HCT116 (cell line): ENCODE measurements at regions not wholly inside any gene's neighbourhood (a gene's known extent, or its start where the extent isn't known, plus 50 kb on each side); places are given as distances from the start of the nearest gene placed in this dataset.

Experiments used
- ATAC-seq: fragments of 200-7000 bp; cut with Tn5 transposase; 2 replicates; pipeline ENCODE4 v1.9.1; 2020; ENCODE audit warnings: mild to moderate bottlenecking, moderate library complexity
- BruUV-seq: library from RNA; stranded (reverse); fragments of 400-500 nt; replicated peaks from 2 replicates; lab custom pipeline; 2021; lab: Mats Ljungman, UMichigan
- CTCF ChIA-PET: fragments of 300-600 bp; sonication (Branson Sonifier 250); formaldehyde crosslinking; loops from one replicate; lab custom pipeline; 2021; ENCODE audit warnings: antibody characterized with exemption; lab: Charles Lee
- POLR2A ChIA-PET: fragments of 300-600, 350-600 bp; sonication (Branson Sonifier 250); formaldehyde crosslinking; loops from one replicate; lab custom pipeline; 2021; ENCODE audit warnings: antibody characterized with exemption; lab: Charles Lee
- RAD21 ChIA-PET, 2 experiments: fragments of 300-600 bp; sonication (Branson Sonifier 250); formaldehyde crosslinking; loops; one replicate each; lab custom pipeline; 2023; ENCODE audit warnings: low total read pairs in 2 of 2; ENCODE audit not compliant: uncharacterized antibody in 2 of 2, unreplicated experiment in 2 of 2, low non-redundant PET in 1 of 2; lab: Charles Lee
- DNase-seq: peaks from one replicate; pipeline ENCODE4 v3.0.0-alpha.2; 2010; ENCODE audit warnings: low read depth, low spot score
- H2AFZ ChIP-seq: fragments of 200-600 bp; shearing (Covaris generic), sonication (generic); 2 replicates; pipeline ENCODE4 v1.6.1; 2017; ENCODE audit warnings: low read depth, mixed run types, mixed read lengths, antibody characterized with exemption, low read length; ENCODE audit not compliant: poor library complexity, severe bottlenecking
- H3K27ac ChIP-seq: 2 replicates; pipeline ENCODE4 v1.5.1; 2012; ENCODE audit warnings: low read depth, low read length
- H3K27me3 ChIP-seq: fragments of 200-600 bp; sonication (generic); 2 replicates; pipeline ENCODE4 v1.6.1; 2016; ENCODE audit warnings: mixed run types, low read length, mixed read lengths; ENCODE audit not compliant: insufficient read depth
- H3K36me3 ChIP-seq, 2 experiments: fragments of 200-500 bp in 1 of 2; fragments of 200-600 bp in 1 of 2; sonication (Bioruptor generic) in 1 of 2; sonication (generic) in 1 of 2; 2 replicates each; pipeline versions ENCODE4 v1.5.1 to v1.6.1; 2014 to 2016; ENCODE audit warnings: low read length in 2 of 2, inconsistent platforms in 1 of 2, mixed read lengths in 1 of 2, mixed run types in 1 of 2; ENCODE audit not compliant: insufficient read depth in 2 of 2, control insufficient read depth in 1 of 2
- H3K4me1 ChIP-seq, 2 experiments: fragments of 200-600 bp in 1 of 2; sonication (generic) in 1 of 2; 2 replicates each; pipeline versions ENCODE4 v1.5.1 to v1.6.1; 2012 to 2017; ENCODE audit warnings: low read length in 2 of 2, inconsistent platforms in 1 of 2, mild to moderate bottlenecking in 1 of 2, mixed read lengths in 1 of 2, mixed run types in 1 of 2, moderate library complexity in 1 of 2; ENCODE audit not compliant: insufficient read depth in 2 of 2, control insufficient read depth in 1 of 2
- H3K4me2 ChIP-seq: fragments of 200-600 bp; sonication (generic); 2 replicates; pipeline ENCODE4 v1.6.1; 2017; ENCODE audit warnings: mixed run types, low read length, mixed read lengths
- H3K4me3 ChIP-seq, 2 experiments: fragments of 200-600 bp in 1 of 2; sonication (generic) in 1 of 2; replicated peaks in 1 of 2; 2 replicates each; pipeline ENCODE4 v1.5.1; 2011 to 2016; ENCODE audit warnings: low read length in 2 of 2, control low read depth in 1 of 2, low read depth in 1 of 2, mild to moderate bottlenecking in 1 of 2, mixed read lengths in 1 of 2, mixed run types in 1 of 2
- H3K79me2 ChIP-seq: fragments of 200-600 bp; sonication (generic); 2 replicates; pipeline ENCODE4 v1.6.1; 2017; ENCODE audit warnings: mild to moderate bottlenecking, mixed run types, low read length, moderate library complexity, mixed read lengths; ENCODE audit not compliant: insufficient read depth
- H3K9ac ChIP-seq: fragments of 200-600 bp; sonication (generic); 2 replicates; pipeline ENCODE4 v1.6.1; 2016; ENCODE audit warnings: low read length, mixed read lengths
- H3K9me2 ChIP-seq: fragments of 200-600 bp; sonication (generic), shearing (Covaris generic); 2 replicates; pipeline ENCODE4 v1.6.1; 2017; ENCODE audit warnings: mixed run types, mild to moderate bottlenecking, moderate library complexity; ENCODE audit not compliant: insufficient read depth
- H3K9me3 ChIP-seq, 2 experiments: fragments of 200-500 bp in 1 of 2; fragments of 200-600 bp in 1 of 2; sonication (Bioruptor generic) in 1 of 2; sonication (generic) in 1 of 2; 2 replicates each; pipeline ENCODE4 v1.6.1; 2014 to 2017; ENCODE audit warnings: low read length in 2 of 2, mixed read lengths in 2 of 2, inconsistent platforms in 1 of 2, low read depth in 1 of 2, mild to moderate bottlenecking in 1 of 2, mixed run types in 1 of 2, moderate library complexity in 1 of 2; ENCODE audit not compliant: control insufficient read depth in 1 of 2, insufficient read depth in 1 of 2
- H4K20me1 ChIP-seq: fragments of 200-600 bp; sonication (generic), shearing (Covaris generic); 2 replicates; pipeline ENCODE4 v1.6.1; 2017; ENCODE audit warnings: mixed run types, mild to moderate bottlenecking, moderate library complexity; ENCODE audit not compliant: insufficient read depth
- ATF3 ChIP-seq: IDR thresholded peaks from 2 replicates; pipeline ENCODE4 v1.6.1; 2012
- CEBPB ChIP-seq: IDR thresholded peaks from 2 replicates; pipeline ENCODE4 v1.6.1; 2012; ENCODE audit warnings: low read depth
- JUND ChIP-seq: IDR thresholded peaks from 2 replicates; pipeline ENCODE4 v1.6.1; 2012
- REST ChIP-seq: IDR thresholded peaks from 2 replicates; pipeline ENCODE4 v1.6.1; 2012; ENCODE audit warnings: low read depth
- TCF7L2 ChIP-seq: IDR thresholded peaks from 2 replicates; pipeline ENCODE4 v1.7.0; 2011; ENCODE audit warnings: borderline replicate concordance, inconsistent platforms; ENCODE audit not compliant: insufficient read depth, insufficient read length; ENCODE audit errors: extremely low read depth
- YY1 ChIP-seq: IDR thresholded peaks from 2 replicates; pipeline ENCODE4 v1.6.1; 2011; ENCODE audit warnings: low read length, low read depth, moderate library complexity, mild to moderate bottlenecking; ENCODE audit not compliant: insufficient replicate concordance; ENCODE audit errors: extremely low read depth
- ZBTB33 ChIP-seq: IDR thresholded peaks from 2 replicates; pipeline ENCODE4 v1.6.1; 2011; ENCODE audit warnings: mild to moderate bottlenecking, low read length, moderate library complexity; ENCODE audit not compliant: insufficient replicate concordance; ENCODE audit errors: extremely low read depth
- ZNF274 ChIP-seq: fragments of 200-500 bp; sonication (Bioruptor generic); IDR thresholded peaks from 2 replicates; pipeline ENCODE4 v1.6.1; 2014; ENCODE audit warnings: mild to moderate bottlenecking, low read depth, low read length, inconsistent platforms
- intact Hi-C: fragments of 100-400 bp; cut with micrococcal nuclease; formaldehyde crosslinking; loops from 2 replicates; pipeline ENCODE4 v1.10.0; 2022

GRCh38 chr15:29438703-29439055 lies 169.1 kb upstream of the NSMCE3 start:
- Histone ChIP-seq H3K27me3 (peaks cover 54% of the 10 kb centered on the region), H3K27ac (no peak overlapping the region), H2AFZ (no peak overlapping the region), H3K4me2 (no peak overlapping the region), H3K9me2 (no peaks in the 10 kb centered on the region), H3K79me2 (no peaks in the 10 kb centered on the region), H3K4me3 (no peak overlapping the region), H4K20me1 (no peaks in the 10 kb centered on the region), H3K9ac (no peak overlapping the region), H3K9me3 (no peaks in the 10 kb centered on the region), H3K4me1 (no peaks in the 10 kb centered on the region; a peak in 1 of 4 replicates), H3K36me3 (no peaks in the 10 kb centered on the region)
- no peak for ATAC-seq
- intact Hi-C loops: no loop called here
- RAD21 ChIA-PET: no interaction called here
- CTCF ChIA-PET: no interaction called here
- BruUV-seq: no TSS peak
- TF ChIP-seq TCF7L2: no peak
- DNase-seq: no peak
- POLR2A ChIA-PET: no interaction called here

GRCh38 chr15:29437888-29438702 lies 168.5 kb upstream of the NSMCE3 start:
- DNase-seq: no peak
- CTCF ChIA-PET: no interaction called here

More at GRCh38 chr15:29437888-29438702, 168.5 kb upstream of the NSMCE3 start:
- H3K4me2 ChIP-seq: no peak overlapping the region
- H3K36me3 ChIP-seq: no peaks in the 10 kb centered on the region
- no peak overlapping the region for H3K4me3 ChIP-seq
- H3K9me2 ChIP-seq: no peaks in the 10 kb centered on the region
- H3K9me3 ChIP-seq: no peaks in the 10 kb centered on the region
- no peaks in the 10 kb centered on the region; a peak in 1 of 4 replicates for H3K4me1 ChIP-seq
- H2AFZ ChIP-seq: no peak overlapping the region
- intact Hi-C loops: no loop called here
- no peak overlapping the region for H3K9ac ChIP-seq
- no peak for ATAC-seq
- BruUV-seq: no TSS peak
- no peaks in the 10 kb centered on the region for H4K20me1 ChIP-seq
- peaks cover 56% of the 10 kb centered on the region for H3K27me3 ChIP-seq
- no peak overlapping the region for H3K27ac ChIP-seq
- POLR2A ChIA-PET: no interaction called here
- RAD21 ChIA-PET: no interaction called here
- TF ChIP-seq REST (no peak), ZBTB33 (no peak), CEBPB (no peak), YY1 (no peak), ZNF274 (no peak), ATF3 (no peak), JUND (no peak)
- H3K79me2 ChIP-seq: no peaks in the 10 kb centered on the region
